ENCODE measurements at regions not wholly inside any gene's neighbourhood (a gene's known extent, or its start where the extent isn't known, plus 50 kb on each side); places are given as distances from the start of the nearest gene placed in this dataset.

- H3K27ac ChIP-seq, result no peak overlapping the region
- no peak for DNase-seq
- no peaks in the 10 kb centered on the region for H3K4me1 ChIP-seq
- TF ChIP-seq CTCF (IDR thresholded peaks at IDR 0.05) (no peak), POLR2A (IDR thresholded peaks at IDR 0.05) (no peak), EP300 (IDR thresholded peaks at IDR 0.05; ENCODE audit: low read depth) (no peak), POLR2AphosphoS5 (IDR thresholded peaks at IDR 0.05) (no peak)
- no peaks in the 10 kb centered on the region for H3K9me3 ChIP-seq
- H3K27me3 ChIP-seq, result no peaks in the 10 kb centered on the region
- intact Hi-C loops (cut with DNase I; ENCODE audit: low total_unique reads) (no loop called here), in situ Hi-C loops (cut with MboI; ENCODE audit: low pct_ligation_motif_present in 1 of 4, low pct_unique_long_range_greater_than_20kb in 1 of 4, low sequenced_read_pairs in 3 of 4) (loop anchor here in 1 of 4 donors (25.0 kb wide), 1 partner anchor 199 kb away; no protein-coding TSS in a partner anchor)
- WGBS, 2 donors (ENCODE audit: low coverage in 1 of 2), result 60 to 75% methylated on average over 1 to 3 of the region's 3 CpGs
- no peaks in the 10 kb centered on the region for H3K36me3 ChIP-seq
- no peak overlapping the region for H3K4me3 ChIP-seq
Observed at GRCh38 chr14:60363687-60364086, 114.7 kb downstream of the PPM1A start.

GRCh38 chr14:60381909-60382308 lies 104.0 kb downstream of the C14orf39 start:
- no peak for TF ChIP-seq EP300 (IDR thresholded peaks at IDR 0.05; ENCODE audit: low read depth)
- no peak for TF ChIP-seq POLR2AphosphoS5 (IDR thresholded peaks at IDR 0.05)
- no peak for TF ChIP-seq CTCF (IDR thresholded peaks at IDR 0.05)
- TF ChIP-seq POLR2A (IDR thresholded peaks at IDR 0.05), result no peak

More at GRCh38 chr14:60381909-60382308, 104.0 kb downstream of the C14orf39 start:
- 71 to 100% methylated on average over 1 to 10 of the region's 10 CpGs for WGBS, 2 donors (ENCODE audit: low coverage in 1 of 2)
- DNase-seq, result no peak
- H3K27me3 ChIP-seq, result no peaks in the 10 kb centered on the region
- H3K4me1 ChIP-seq, result no peaks in the 10 kb centered on the region
- intact Hi-C loops (cut with DNase I; ENCODE audit: low total_unique reads) (no loop called here), in situ Hi-C loops (cut with MboI; ENCODE audit: low pct_ligation_motif_present in 1 of 4, low pct_unique_long_range_greater_than_20kb in 1 of 4, low sequenced_read_pairs in 3 of 4) (no loop called here)
- H3K9me3 ChIP-seq, result no peaks in the 10 kb centered on the region
- no peak overlapping the region for H3K4me3 ChIP-seq
- H3K27ac ChIP-seq, result no peak overlapping the region
- no peaks in the 10 kb centered on the region for H3K36me3 ChIP-seq

All from transverse colon (tissue), 4 donors.